GM23338 (cell line): ENCODE measurements at regions not wholly inside any gene's neighbourhood (a gene's known extent, or its start where the extent isn't known, plus 50 kb on each side); places are given as distances from the start of the nearest gene placed in this dataset.
A peak's percentile ranks its signal among the peaks of the same experiment; 100 is the strongest.

Experiments used
- ATAC-seq: fragments of 200-7000 bp; cut with Tn5 transposase; 3 replicates; pipeline ENCODE4 v1.9.1; 2020
- DNase-seq: peaks from one replicate; pipeline ENCODE4 v3.0.0-alpha.2; 2015; ENCODE audit warnings: low spot score
- H2AFZ ChIP-seq: fragments of 200-600 bp; sonication (generic); 2 replicates; pipeline ENCODE4 v1.8.0; 2016; ENCODE audit warnings: antibody characterized with exemption, mild to moderate bottlenecking, moderate library complexity
- H3F3A ChIP-seq: fragments of 200-600 bp; sonication (generic); replicated peaks from 2 replicates; pipeline ENCODE4 v1.8.0; 2017; ENCODE audit warnings: antibody characterized with exemption, mixed run types, low read depth
- H3K27ac ChIP-seq: fragments of 200-600 bp; sonication (generic); 2 replicates; pipeline ENCODE4 v1.6.1; 2016; ENCODE audit warnings: low read depth
- H3K27me3 ChIP-seq: fragments of 200-600 bp; sonication (generic); 2 replicates; pipeline ENCODE4 v1.8.0; 2016; ENCODE audit warnings: mild to moderate bottlenecking, mixed run types, moderate library complexity; ENCODE audit not compliant: insufficient read depth
- H3K36me3 ChIP-seq: fragments of 200-600 bp; sonication (generic); 2 replicates; pipeline ENCODE4 v1.8.0; 2016; ENCODE audit warnings: mild to moderate bottlenecking; ENCODE audit not compliant: insufficient read depth
- H3K4me1 ChIP-seq: fragments of 200-600 bp; sonication (generic); 2 replicates; pipeline ENCODE4 v1.8.0; 2016; ENCODE audit warnings: mild to moderate bottlenecking, moderate library complexity; ENCODE audit not compliant: insufficient read depth
- H3K4me2 ChIP-seq: fragments of 200-600 bp; sonication (generic); 2 replicates; pipeline ENCODE4 v1.7.1; 2017; ENCODE audit warnings: mixed run types
- H3K4me3 ChIP-seq: fragments of 200-600 bp; sonication (generic); 2 replicates; pipeline ENCODE4 v1.6.1; 2016; ENCODE audit warnings: mixed run types
- H3K79me2 ChIP-seq: fragments of 200-600 bp; sonication (generic); replicated peaks from 2 replicates; pipeline ENCODE4 v1.8.0; 2017; ENCODE audit warnings: mild to moderate bottlenecking; ENCODE audit not compliant: insufficient read depth
- H3K9me2 ChIP-seq: fragments of 200-600 bp; sonication (generic); 2 replicates; pipeline ENCODE4 v1.8.0; 2017; ENCODE audit not compliant: insufficient read depth
- H4K20me1 ChIP-seq: fragments of 200-600 bp; sonication (generic); replicated peaks from 2 replicates; pipeline ENCODE4 v1.8.0; 2017; ENCODE audit warnings: mild to moderate bottlenecking; ENCODE audit not compliant: insufficient read depth
- H3K27ac Mint-ChIP-seq: 2 replicates; pipeline ENCODE4 v1.8.0; 2020; ENCODE audit warnings: inconsistent platforms, mild to moderate bottlenecking, moderate library complexity, mixed read lengths
- H3K27me3 Mint-ChIP-seq: 3 replicates; pipeline ENCODE4 v1.8.0; 2022; ENCODE audit warnings: low read depth, mild to moderate bottlenecking, moderate library complexity, mixed read lengths, inconsistent platforms; ENCODE audit not compliant: insufficient read depth, poor library complexity
- H3K36me3 Mint-ChIP-seq: 3 replicates; pipeline ENCODE4 v1.8.0; 2021; ENCODE audit warnings: low read depth, mild to moderate bottlenecking, inconsistent platforms, moderate library complexity, mixed read lengths
- H3K4me1 Mint-ChIP-seq: 3 replicates; pipeline ENCODE4 v1.8.0; 2020; ENCODE audit warnings: mild to moderate bottlenecking, inconsistent platforms, mixed read lengths
- H3K4me3 Mint-ChIP-seq: 3 replicates; pipeline ENCODE4 v1.8.0; 2021; ENCODE audit warnings: moderate library complexity, mild to moderate bottlenecking, inconsistent platforms, mixed read lengths
- H3K9me3 Mint-ChIP-seq: 3 replicates; pipeline ENCODE4 v1.8.0; 2020; ENCODE audit warnings: moderate library complexity, mild to moderate bottlenecking, inconsistent platforms, mixed read lengths
- CTCF ChIP-seq, 2 experiments: fragments of 200-600 bp in 1 of 2; sonication (generic) in 1 of 2; conservative IDR thresholded peaks; 2 replicates each; pipeline versions ENCODE4 v1.5.1 to v1.6.1; 2016 to 2017; ENCODE audit warnings: antibody characterized with exemption in 2 of 2, low read depth in 2 of 2, mild to moderate bottlenecking in 2 of 2, moderate library complexity in 1 of 2
- EZH2phosphoT487 ChIP-seq: fragments of 200-600 bp; sonication (generic); IDR thresholded peaks from one replicate; pipeline ENCODE4 v1.8.1; 2018; ENCODE audit warnings: antibody characterized with exemption; ENCODE audit not compliant: unreplicated experiment
- JUNB ChIP-seq: IDR thresholded peaks from one replicate; pipeline ENCODE4 v1.6.1; 2016; ENCODE audit warnings: antibody characterized with exemption; ENCODE audit not compliant: unreplicated experiment
- NANOG ChIP-seq: IDR thresholded peaks from 2 replicates; pipeline ENCODE4 v1.6.1; 2016; ENCODE audit warnings: antibody characterized with exemption, borderline replicate concordance
- POLR2AphosphoS5 ChIP-seq: IDR thresholded peaks from 2 replicates; pipeline ENCODE4 v1.6.1; 2016; ENCODE audit warnings: antibody characterized with exemption, low read depth
- STAT1 ChIP-seq: IDR thresholded peaks from one replicate; pipeline ENCODE4 v1.6.1; 2016; ENCODE audit warnings: antibody characterized with exemption; ENCODE audit not compliant: unreplicated experiment
- ZNF114 ChIP-seq: fragments of 250-450 bp; sonication (Bioruptor Pico); IDR thresholded peaks from 2 replicates; pipeline ENCODE4 v1.5.0; 2020; ENCODE audit warnings: mild to moderate bottlenecking, moderate library complexity
- ZNF331 ChIP-seq: fragments of 250-450 bp; sonication (Bioruptor Pico); IDR thresholded peaks from 2 replicates; pipeline ENCODE4 v1.5.0; 2020; ENCODE audit warnings: low read depth, mild to moderate bottlenecking, moderate library complexity
- ZNF462 ChIP-seq: fragments of 250-450 bp; sonication (Bioruptor Pico); IDR thresholded peaks from 2 replicates; pipeline ENCODE4 v1.5.0; 2020; ENCODE audit warnings: mild to moderate bottlenecking, moderate library complexity
- TF ChIP-seq, protein P1 (sequence below): IDR thresholded peaks from 2 replicates; pipeline ENCODE4 v1.6.1; 2016; ENCODE audit warnings: antibody characterized with exemption
- TF ChIP-seq, protein P2 (sequence below): IDR thresholded peaks from one replicate; pipeline ENCODE4 v1.6.1; 2018; ENCODE audit warnings: antibody characterized with exemption; ENCODE audit not compliant: unreplicated experiment

DNA sequence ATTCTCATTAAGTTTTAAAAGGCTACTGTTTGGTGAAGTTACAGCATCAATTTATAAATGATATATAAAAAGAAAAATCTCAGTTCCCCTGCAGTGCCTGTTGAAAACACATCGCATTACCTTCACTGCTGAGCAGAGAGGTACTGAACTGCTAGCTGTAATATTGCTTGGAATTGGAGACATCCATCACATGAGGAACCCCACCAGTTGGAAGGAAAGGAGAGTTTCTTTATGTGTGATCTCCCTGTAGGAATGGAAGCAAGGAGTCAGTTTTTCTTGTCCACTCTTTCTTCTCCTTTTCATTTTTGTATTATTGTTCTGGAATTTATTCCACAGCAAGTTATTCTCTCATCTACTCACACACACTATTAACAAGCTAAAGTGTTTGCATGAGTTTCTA, 1586.0 kb upstream of the PRR20A start (continued):
- TF ChIP-seq, protein P1, sequence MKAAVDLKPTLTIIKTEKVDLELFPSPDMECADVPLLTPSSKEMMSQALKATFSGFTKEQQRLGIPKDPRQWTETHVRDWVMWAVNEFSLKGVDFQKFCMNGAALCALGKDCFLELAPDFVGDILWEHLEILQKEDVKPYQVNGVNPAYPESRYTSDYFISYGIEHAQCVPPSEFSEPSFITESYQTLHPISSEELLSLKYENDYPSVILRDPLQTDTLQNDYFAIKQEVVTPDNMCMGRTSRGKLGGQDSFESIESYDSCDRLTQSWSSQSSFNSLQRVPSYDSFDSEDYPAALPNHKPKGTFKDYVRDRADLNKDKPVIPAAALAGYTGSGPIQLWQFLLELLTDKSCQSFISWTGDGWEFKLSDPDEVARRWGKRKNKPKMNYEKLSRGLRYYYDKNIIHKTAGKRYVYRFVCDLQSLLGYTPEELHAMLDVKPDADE: no peak
- TF ChIP-seq EZH2phosphoT487: no peak
- TF ChIP-seq CTCF (conservative IDR thresholded peaks at IDR 0.05; ENCODE audit: low read depth in 2 of 2): no peak
- no peak for TF ChIP-seq ZNF331 (CRISPR knock-in tag)
- no peak for TF ChIP-seq NANOG

DNA sequence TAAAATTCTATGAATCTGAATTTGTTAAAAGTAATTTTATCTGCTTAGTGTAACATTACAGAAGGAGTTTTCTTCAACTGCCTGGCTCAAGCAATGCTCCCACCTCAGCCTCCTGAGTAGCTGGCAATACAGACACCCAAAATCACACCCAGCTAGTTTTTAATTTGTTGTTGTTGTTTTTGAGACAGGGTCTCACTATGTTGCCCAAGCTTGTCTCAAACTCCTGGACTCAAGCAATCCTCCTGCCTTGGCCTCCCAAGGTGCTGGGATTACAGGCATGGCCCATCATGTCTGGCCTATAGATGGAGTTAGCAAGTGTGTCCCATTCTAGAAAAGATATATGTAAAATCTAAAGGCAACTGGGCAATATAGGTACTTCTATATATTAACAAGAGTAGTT, 1580.4 kb upstream of the PRR20A start:
- H3K27me3 Mint-ChIP-seq: peaks cover 6% of the 10 kb centered on the region
- no peak overlapping the region for H3K4me3 Mint-ChIP-seq
- Histone ChIP-seq H3K27me3 (no peaks in the 10 kb centered on the region), H3K4me1 (peaks cover 13% of the 10 kb centered on the region), H3K79me2 (0 out of 2 replicates have a peak, but pooled peaks cover 4% of the 10 kb centered on the region), H3F3A (no peaks in the 10 kb centered on the region), H2AFZ (no peak overlapping the region), H4K20me1 (0 out of 2 replicates have a peak, but pooled peaks cover 2% of the 10 kb centered on the region), H3K4me2 (no peak overlapping the region), H3K9me2 (no peaks in the 10 kb centered on the region), H3K36me3 (no peaks in the 10 kb centered on the region), H3K27ac (no peak overlapping the region), H3K4me3 (no peak overlapping the region)
- peaks cover 6% of the 10 kb centered on the region; the same call in 2 of the 3 replicates for H3K9me3 Mint-ChIP-seq
- H3K36me3 Mint-ChIP-seq: peaks cover 30% of the 10 kb centered on the region
- TF ChIP-seq ZNF462 (no peak), ZNF114 (CRISPR knock-in tag) (no peak), POLR2AphosphoS5 (peak; percentile 9), JUNB (no peak), STAT1 (no peak)
- TF ChIP-seq, protein P2, sequence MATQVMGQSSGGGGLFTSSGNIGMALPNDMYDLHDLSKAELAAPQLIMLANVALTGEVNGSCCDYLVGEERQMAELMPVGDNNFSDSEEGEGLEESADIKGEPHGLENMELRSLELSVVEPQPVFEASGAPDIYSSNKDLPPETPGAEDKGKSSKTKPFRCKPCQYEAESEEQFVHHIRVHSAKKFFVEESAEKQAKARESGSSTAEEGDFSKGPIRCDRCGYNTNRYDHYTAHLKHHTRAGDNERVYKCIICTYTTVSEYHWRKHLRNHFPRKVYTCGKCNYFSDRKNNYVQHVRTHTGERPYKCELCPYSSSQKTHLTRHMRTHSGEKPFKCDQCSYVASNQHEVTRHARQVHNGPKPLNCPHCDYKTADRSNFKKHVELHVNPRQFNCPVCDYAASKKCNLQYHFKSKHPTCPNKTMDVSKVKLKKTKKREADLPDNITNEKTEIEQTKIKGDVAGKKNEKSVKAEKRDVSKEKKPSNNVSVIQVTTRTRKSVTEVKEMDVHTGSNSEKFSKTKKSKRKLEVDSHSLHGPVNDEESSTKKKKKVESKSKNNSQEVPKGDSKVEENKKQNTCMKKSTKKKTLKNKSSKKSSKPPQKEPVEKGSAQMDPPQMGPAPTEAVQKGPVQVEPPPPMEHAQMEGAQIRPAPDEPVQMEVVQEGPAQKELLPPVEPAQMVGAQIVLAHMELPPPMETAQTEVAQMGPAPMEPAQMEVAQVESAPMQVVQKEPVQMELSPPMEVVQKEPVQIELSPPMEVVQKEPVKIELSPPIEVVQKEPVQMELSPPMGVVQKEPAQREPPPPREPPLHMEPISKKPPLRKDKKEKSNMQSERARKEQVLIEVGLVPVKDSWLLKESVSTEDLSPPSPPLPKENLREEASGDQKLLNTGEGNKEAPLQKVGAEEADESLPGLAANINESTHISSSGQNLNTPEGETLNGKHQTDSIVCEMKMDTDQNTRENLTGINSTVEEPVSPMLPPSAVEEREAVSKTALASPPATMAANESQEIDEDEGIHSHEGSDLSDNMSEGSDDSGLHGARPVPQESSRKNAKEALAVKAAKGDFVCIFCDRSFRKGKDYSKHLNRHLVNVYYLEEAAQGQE: no peak
- H3K27ac Mint-ChIP-seq: no peak overlapping the region
- peaks cover 9% of the 10 kb centered on the region for H3K4me1 Mint-ChIP-seq
- no peak for ATAC-seq
- no peak for DNase-seq
